Endothelial cell of umbilical vein (primary cell): ENCODE measurements at regions not wholly inside any gene's neighbourhood (a gene's known extent, or its start where the extent isn't known, plus 50 kb on each side); places are given as distances from the start of the nearest gene placed in this dataset.

Experiments used
- BruUV-seq: library from RNA; stranded (reverse); fragments of 400-500 nt; replicated peaks from 2 replicates; lab custom pipeline; 2021; lab: Mats Ljungman, UMichigan
- CTCF ChIA-PET: fragments of 300-600, 350-600 bp; sonication (Branson Sonifier 250); formaldehyde crosslinking; loops from one replicate; lab custom pipeline; 2021; ENCODE audit warnings: antibody characterized with exemption, inconsistent platforms; lab: Charles Lee
- POLR2A ChIA-PET: fragments of 300-600, 350-600 bp; sonication (Branson Sonifier 250); formaldehyde crosslinking; loops from one replicate; lab custom pipeline; 2021; ENCODE audit warnings: antibody characterized with exemption, inconsistent platforms; lab: Charles Lee
- DNase-seq: peaks from one replicate; pipeline ENCODE4 v3.0.0-alpha.2; 2011; ENCODE audit warnings: low read depth, low spot score
- FAIRE-seq: peaks from 2 replicates; lab custom pipeline; 2011; peaks lifted over from hg19 to GRCh38; lab: Jason Lieb, UNC
- H2AFZ ChIP-seq: 2 replicates; pipeline ENCODE4 v1.6.0; 2012; ENCODE audit warnings: low read depth, low read length, control low read depth, inconsistent platforms
- H3K27ac ChIP-seq: 2 replicates; pipeline ENCODE4 v1.5.1; 2011; ENCODE audit warnings: low read depth, mild to moderate bottlenecking, control low read depth, low read length, moderate library complexity; ENCODE audit not compliant: insufficient read depth
- H3K27me3 ChIP-seq, 2 experiments: 2 replicates each; pipeline versions ENCODE4 v1.6.0 to v1.6.1; 2011; ENCODE audit warnings: low read length in 2 of 2, mixed read lengths in 1 of 2; ENCODE audit not compliant: control insufficient read depth in 2 of 2, insufficient read depth in 2 of 2
- H3K36me3 ChIP-seq, 2 experiments: 2 replicates in 1 of 2; 3 replicates in 1 of 2; pipeline ENCODE4 v1.5.1; 2011; ENCODE audit warnings: low read length in 2 of 2, mild to moderate bottlenecking in 1 of 2, moderate library complexity in 1 of 2; ENCODE audit not compliant: control insufficient read depth in 2 of 2, insufficient read depth in 2 of 2; ENCODE audit errors: extremely low read depth in 1 of 2
- H3K4me1 ChIP-seq: 3 replicates; pipeline ENCODE4 v1.5.1; 2011; ENCODE audit warnings: mild to moderate bottlenecking, low read length; ENCODE audit not compliant: control insufficient read depth, insufficient read depth; ENCODE audit errors: extremely low read depth
- H3K4me2 ChIP-seq: 2 replicates; pipeline ENCODE4 v1.6.1; 2011; ENCODE audit warnings: low read length, control low read depth, mixed read lengths; ENCODE audit not compliant: insufficient read depth
- H3K4me3 ChIP-seq, 3 experiments: fragments of 200-600 bp in 1 of 3; sonication (generic), shearing (Covaris generic) in 1 of 3; replicated peaks in 1 of 3; 2 replicates each; pipeline ENCODE4 v1.5.1; 2011 to 2016; ENCODE audit warnings: control low read depth in 3 of 3, low read length in 3 of 3, mild to moderate bottlenecking in 2 of 3, inconsistent platforms in 1 of 3, low read depth in 1 of 3, moderate library complexity in 1 of 3; ENCODE audit not compliant: insufficient read depth in 1 of 3
- H3K79me2 ChIP-seq: 2 replicates; pipeline ENCODE4 v1.6.0; 2012; ENCODE audit warnings: low read length, inconsistent platforms; ENCODE audit not compliant: control insufficient read depth, insufficient read depth
- H3K9ac ChIP-seq: replicated peaks from 2 replicates; pipeline ENCODE3; 2011; ENCODE audit warnings: low read length, control low read depth; ENCODE audit not compliant: insufficient read depth; ENCODE audit errors: extremely low read depth
- H3K9me1 ChIP-seq: replicated peaks from 3 replicates; pipeline ENCODE4 v1.6.0; 2011; ENCODE audit warnings: mild to moderate bottlenecking, low read length; ENCODE audit not compliant: control insufficient read depth, insufficient read depth; ENCODE audit errors: extremely low read depth
- H3K9me3 ChIP-seq: replicated peaks from 2 replicates; pipeline ENCODE4 v1.5.1; 2012; ENCODE audit warnings: low read length, inconsistent platforms; ENCODE audit not compliant: control insufficient read depth, insufficient read depth
- H4K20me1 ChIP-seq: replicated peaks from 2 replicates; pipeline ENCODE3; 2011; ENCODE audit warnings: mild to moderate bottlenecking, low read length; ENCODE audit not compliant: control insufficient read depth, insufficient read depth; ENCODE audit errors: extremely low read depth
- EZH2 ChIP-seq: IDR thresholded peaks from 2 replicates; pipeline ENCODE4 v1.6.1; 2012; ENCODE audit warnings: borderline replicate concordance, low read depth, mild to moderate bottlenecking, moderate library complexity, low read length, inconsistent platforms; ENCODE audit not compliant: severe bottlenecking
- FOS ChIP-seq: IDR thresholded peaks from 2 replicates; pipeline ENCODE4 v1.6.1; 2011; ENCODE audit warnings: mild to moderate bottlenecking, low read length, moderate library complexity, borderline replicate concordance; ENCODE audit not compliant: insufficient read depth
- GATA2 ChIP-seq: IDR thresholded peaks from 2 replicates; pipeline ENCODE4 v1.7.0; 2011; ENCODE audit warnings: low read depth, mild to moderate bottlenecking, moderate library complexity, mixed read lengths, low read length; ENCODE audit not compliant: insufficient read length, insufficient read depth
- MYC ChIP-seq: IDR thresholded peaks from one replicate; pipeline ENCODE4 v1.6.1; 2011; ENCODE audit warnings: mild to moderate bottlenecking, low read depth, low read length
- POLR2A ChIP-seq: IDR thresholded peaks from 2 replicates; pipeline ENCODE4 v1.6.1; 2012; ENCODE audit warnings: low read depth, mild to moderate bottlenecking, control low read depth, low read length
- POLR2AphosphoS5 ChIP-seq: IDR thresholded peaks from 2 replicates; pipeline ENCODE4 v1.6.1; 2012; ENCODE audit warnings: low read depth, mild to moderate bottlenecking, control low read depth, low read length, moderate library complexity; ENCODE audit not compliant: insufficient read depth
- dilution Hi-C: fragments of 300-500 bp; cut with MboI; formaldehyde crosslinking; loops from one replicate; pipeline ENCODE4 v1.15.0; 2019; ENCODE audit warnings: low sequenced_read_pairs; ENCODE audit not compliant: extremely low pct_ligation_motif_present
- intact Hi-C: fragments of 100-400 bp; cut with micrococcal nuclease; formaldehyde crosslinking; loops from one replicate; pipeline ENCODE4 v1.10.0; 2022
- TF ChIP-seq, protein P1 (sequence below): IDR thresholded peaks from 2 replicates; pipeline ENCODE4 v1.6.1; 2011; ENCODE audit not compliant: insufficient read depth, insufficient read length
- TF ChIP-seq, protein P2 (sequence below), 2 donors: IDR thresholded peaks; 1 replicate in 1 of 2; 2 replicates in 1 of 2; pipeline ENCODE4 v1.5.1; 2011; ENCODE audit warnings: low read length in 2 of 2, mild to moderate bottlenecking in 2 of 2, moderate library complexity in 2 of 2, control low read depth in 1 of 2, inconsistent platforms in 1 of 2, low read depth in 1 of 2; ENCODE audit not compliant: insufficient read depth in 1 of 2; ENCODE audit errors: extremely low read depth in 1 of 2

DNA sequence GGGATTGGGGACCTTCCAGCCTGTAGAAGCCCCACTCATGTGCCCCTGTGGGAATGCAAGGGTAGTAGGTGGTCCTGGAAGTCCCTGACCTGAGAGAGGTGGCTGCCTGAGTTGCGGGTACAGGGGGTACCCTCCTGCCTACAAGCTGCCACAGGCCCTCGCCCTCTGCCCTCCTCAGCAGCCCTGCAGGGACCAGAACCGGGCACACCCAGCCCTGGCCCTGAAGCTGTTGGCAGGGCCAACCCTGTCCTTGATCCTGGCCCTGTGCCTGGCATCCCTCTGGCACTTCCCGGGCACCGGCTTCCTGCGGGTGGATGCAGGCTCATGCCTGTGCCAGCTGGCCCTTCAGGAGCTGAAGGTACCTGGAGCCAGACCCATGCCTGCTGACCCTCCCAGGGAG is 54.9 kb upstream of the ELN start:
- Histone ChIP-seq H3K9ac (no peak overlapping the region), H3K27ac (no peak overlapping the region), H3K4me3 (no peak overlapping the region), H4K20me1 (no peaks in the 10 kb centered on the region), H3K36me3 (no peaks in the 10 kb centered on the region), H3K4me2 (no peak overlapping the region), H3K9me3 (no peaks in the 10 kb centered on the region), H2AFZ (no peak overlapping the region), H3K79me2 (no peaks in the 10 kb centered on the region), H3K4me1 (no peaks in the 10 kb centered on the region), H3K9me1 (no peaks in the 10 kb centered on the region), H3K27me3 (no peaks in the 10 kb centered on the region)
- FAIRE-seq, result no peak
- no TSS peak for BruUV-seq
- dilution Hi-C loops (no loop called here), intact Hi-C loops (no loop called here)
- TF ChIP-seq EZH2 (no peak), MYC (no peak), POLR2AphosphoS5 (no peak), FOS (no peak), GATA2 (no peak), POLR2A (no peak)
- TF ChIP-seq, protein P1, sequence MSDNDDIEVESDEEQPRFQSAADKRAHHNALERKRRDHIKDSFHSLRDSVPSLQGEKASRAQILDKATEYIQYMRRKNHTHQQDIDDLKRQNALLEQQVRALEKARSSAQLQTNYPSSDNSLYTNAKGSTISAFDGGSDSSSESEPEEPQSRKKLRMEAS, result no peak
- TF ChIP-seq, protein P2, sequence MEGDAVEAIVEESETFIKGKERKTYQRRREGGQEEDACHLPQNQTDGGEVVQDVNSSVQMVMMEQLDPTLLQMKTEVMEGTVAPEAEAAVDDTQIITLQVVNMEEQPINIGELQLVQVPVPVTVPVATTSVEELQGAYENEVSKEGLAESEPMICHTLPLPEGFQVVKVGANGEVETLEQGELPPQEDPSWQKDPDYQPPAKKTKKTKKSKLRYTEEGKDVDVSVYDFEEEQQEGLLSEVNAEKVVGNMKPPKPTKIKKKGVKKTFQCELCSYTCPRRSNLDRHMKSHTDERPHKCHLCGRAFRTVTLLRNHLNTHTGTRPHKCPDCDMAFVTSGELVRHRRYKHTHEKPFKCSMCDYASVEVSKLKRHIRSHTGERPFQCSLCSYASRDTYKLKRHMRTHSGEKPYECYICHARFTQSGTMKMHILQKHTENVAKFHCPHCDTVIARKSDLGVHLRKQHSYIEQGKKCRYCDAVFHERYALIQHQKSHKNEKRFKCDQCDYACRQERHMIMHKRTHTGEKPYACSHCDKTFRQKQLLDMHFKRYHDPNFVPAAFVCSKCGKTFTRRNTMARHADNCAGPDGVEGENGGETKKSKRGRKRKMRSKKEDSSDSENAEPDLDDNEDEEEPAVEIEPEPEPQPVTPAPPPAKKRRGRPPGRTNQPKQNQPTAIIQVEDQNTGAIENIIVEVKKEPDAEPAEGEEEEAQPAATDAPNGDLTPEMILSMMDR (IDR thresholded peaks at IDR 0.05; ENCODE audit: extremely low read depth in 1 of 2, insufficient read depth in 1 of 2, low read depth in 1 of 2, low read length in 2 of 2), result no peak
- POLR2A ChIA-PET, result no interaction called here
- CTCF ChIA-PET, result interaction anchor here (4.5 kb wide), 1 partner anchor 54 kb away, joined by 18 read pairs; the partner anchor contains the start of gene ELN
- DNase-seq, result no peak
